WERI-Rb-1 (cell line): ENCODE measurements at regions not wholly inside any gene's neighbourhood (a gene's known extent, or its start where the extent isn't known, plus 50 kb on each side); places are given as distances from the start of the nearest gene placed in this dataset.
A peak's percentile ranks its signal among the peaks of the same experiment; 100 is the strongest.
"Not testable (repeated sequence)": the region's sequence is repeated elsewhere in the genome, so short reads cannot be mapped to it uniquely, and the experiment has no call there.

ENCODE experiments used
- DNase-seq: peaks from one replicate; pipeline ENCODE4 v3.0.0-alpha.2; 2020
- H3K27ac ChIP-seq: fragments of 250-450 bp; sonication (Bioruptor Pico); 2 replicates; pipeline ENCODE4 v1.5.1; 2020; ENCODE audit warnings: mild to moderate bottlenecking, moderate library complexity
- H3K27me3 ChIP-seq: fragments of 250-450 bp; sonication (Bioruptor Pico); 2 replicates; pipeline ENCODE4 v1.5.1; 2021; ENCODE audit warnings: mild to moderate bottlenecking, low read depth, moderate library complexity; ENCODE audit not compliant: insufficient read depth, severe bottlenecking
- H3K36me3 ChIP-seq: fragments of 250-450 bp; sonication (Bioruptor Pico); 2 replicates; pipeline ENCODE4 v1.5.1; 2020; ENCODE audit warnings: mild to moderate bottlenecking, moderate library complexity
- H3K4me3 ChIP-seq: 2 replicates; pipeline ENCODE4 v1.5.1; 2011; ENCODE audit warnings: low read depth, mild to moderate bottlenecking, control low read depth, low read length
- H3K9me3 ChIP-seq: fragments of 250-450 bp; sonication (Bioruptor Pico); 2 replicates; pipeline ENCODE4 v1.5.1; 2021; ENCODE audit warnings: mild to moderate bottlenecking, moderate library complexity; ENCODE audit not compliant: severe bottlenecking
- CTCF ChIP-seq: IDR thresholded peaks from 2 replicates; pipeline ENCODE4 v1.5.1; 2011; ENCODE audit warnings: low read depth, mild to moderate bottlenecking, control low read depth, inconsistent platforms, low read length

- TF ChIP-seq CTCF: no peak
- Histone ChIP-seq H3K27ac (no peak overlapping the region), H3K9me3 (no peaks in the 10 kb centered on the region), H3K4me3 (no peak overlapping the region), H3K36me3 (no peaks in the 10 kb centered on the region), H3K27me3 (no peaks in the 10 kb centered on the region)
- no peak for DNase-seq
These were observed 57.1 kb upstream of the GPCPD1 start for GRCh38 chr20:5667705-5668528.

GRCh38 chr20:5665417-5665816 lies 54.6 kb upstream of the GPCPD1 start:
- Histone ChIP-seq H3K9me3 (no peaks in the 10 kb centered on the region), H3K27ac (no peak overlapping the region), H3K27me3 (no peaks in the 10 kb centered on the region), H3K4me3 (no peak overlapping the region), H3K36me3 (no peaks in the 10 kb centered on the region)
- no peak for TF ChIP-seq CTCF
- DNase-seq: no peak

GRCh38 chr20:5663396-5663795 lies 52.6 kb upstream of the GPCPD1 start:
- Histone ChIP-seq H3K27me3 (no peaks in the 10 kb centered on the region), H3K27ac (no peak overlapping the region)
- no peak for TF ChIP-seq CTCF

GRCh38 chr20:5662769-5663168 lies 52.0 kb upstream of the GPCPD1 start:
- Histone ChIP-seq H3K27ac (peak overlapping the region; percentile 49), H3K27me3 (no peaks in the 10 kb centered on the region), H3K9me3 (no peaks in the 10 kb centered on the region), H3K36me3 (no peaks in the 10 kb centered on the region), H3K4me3 (no peak overlapping the region)
- DNase-seq: peak; percentile 14
- no peak for TF ChIP-seq CTCF

More at GRCh38 chr20:5663396-5663795, 52.6 kb upstream of the GPCPD1 start:
- no peak for DNase-seq
- Histone ChIP-seq H3K36me3 (no peaks in the 10 kb centered on the region), H3K4me3 (no peak overlapping the region), H3K9me3 (no peaks in the 10 kb centered on the region)

- not testable (repeated sequence) for H3K4me3 ChIP-seq, H3K27ac ChIP-seq, H3K27me3 ChIP-seq, H3K9me3 ChIP-seq, H3K36me3 ChIP-seq, DNase-seq
These were observed 50.0 kb upstream of the GPCPD1 start for GRCh38 chr20:5660756-5661155.
